PFSK-1 (cell line): ENCODE measurements at regions not wholly inside any gene's neighbourhood (a gene's known extent, or its start where the extent isn't known, plus 50 kb on each side); places are given as distances from the start of the nearest gene placed in this dataset.

Source experiments
- FOXP2 ChIP-seq: optimal IDR thresholded peaks from 2 replicates; pipeline ENCODE3; 2011; ENCODE audit warnings: borderline replicate concordance, control low read depth, inconsistent platforms; ENCODE audit not compliant: insufficient read depth; ENCODE audit errors: extremely low read length, extremely low read depth
- POLR2AphosphoS5 ChIP-seq: IDR thresholded peaks from 2 replicates; pipeline ENCODE4 v1.6.1; 2012; ENCODE audit warnings: low read depth, mild to moderate bottlenecking, control low read depth, low read length, moderate library complexity
- REST ChIP-seq, 2 experiments: IDR thresholded peaks; 2 replicates each; pipeline versions ENCODE4 v1.6.1 to v1.8.0; 2011 to 2012; ENCODE audit warnings: low read depth in 2 of 2, low read length in 2 of 2, control low read depth in 1 of 2, inconsistent platforms in 1 of 2, mild to moderate bottlenecking in 1 of 2, moderate library complexity in 1 of 2; ENCODE audit not compliant: insufficient read depth in 1 of 2
- SIN3A ChIP-seq: IDR thresholded peaks from 2 replicates; pipeline ENCODE4 v1.6.1; 2012; ENCODE audit warnings: mild to moderate bottlenecking, low read length, moderate library complexity, borderline replicate concordance; ENCODE audit not compliant: insufficient read depth
- TAF1 ChIP-seq: IDR thresholded peaks from 2 replicates; pipeline ENCODE4 v1.6.1; 2012; ENCODE audit warnings: low read length, control low read depth, borderline replicate concordance; ENCODE audit not compliant: insufficient read depth

DNA sequence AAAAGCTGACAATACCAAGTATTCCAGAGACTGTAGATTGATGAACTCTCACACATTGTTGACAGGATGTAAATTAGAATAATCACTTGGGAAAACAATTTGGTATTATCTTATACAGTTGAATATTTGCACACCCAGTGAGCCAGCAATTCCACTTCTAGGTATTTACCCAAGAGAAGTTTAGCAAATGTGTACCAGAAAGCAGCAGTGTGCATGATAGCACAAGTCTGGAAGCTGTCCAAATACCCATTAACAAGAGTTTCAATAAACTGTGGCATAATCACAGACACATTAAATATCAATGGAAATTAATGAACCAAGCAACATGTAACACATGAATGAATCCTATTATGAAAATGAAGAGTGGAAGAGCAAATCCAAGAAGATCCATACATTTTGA lies 233.6 kb downstream of the TPBG start:
- TF ChIP-seq POLR2AphosphoS5 (no peak), SIN3A (no peak), TAF1 (no peak), REST (IDR thresholded peaks at IDR 0.05; ENCODE audit: insufficient read depth in 1 of 2, low read depth in 2 of 2, low read length in 2 of 2) (no peak), FOXP2 (no peak)
